Smooth muscle cell (in vitro differentiated cells): ENCODE measurements at regions not wholly inside any gene's neighbourhood (a gene's known extent, or its start where the extent isn't known, plus 50 kb on each side); places are given as distances from the start of the nearest gene placed in this dataset.
"Not testable (repeated sequence)": the region's sequence is repeated elsewhere in the genome, so short reads cannot be mapped to it uniquely, and the experiment has no call there.

Source experiments
- DNase-seq: peaks from one replicate; lab custom pipeline; 2025; ENCODE audit not compliant: unreplicated experiment; lab: John Stamatoyannopoulos, UW
- H2AFZ ChIP-seq: fragments of 200-600 bp; sonication (generic); 2 replicates; pipeline ENCODE4 v1.6.0; 2016; ENCODE audit warnings: antibody characterized with exemption, low read depth, mild to moderate bottlenecking
- H3F3A ChIP-seq: fragments of 200-600 bp; sonication (generic); 2 replicates; pipeline ENCODE4 v1.6.0; 2017; ENCODE audit warnings: antibody characterized with exemption, low read depth
- H3K27ac ChIP-seq: fragments of 200-600 bp; sonication (generic); 2 replicates; pipeline ENCODE4 v1.5.1; 2016; ENCODE audit warnings: low read depth, mild to moderate bottlenecking
- H3K27me3 ChIP-seq: fragments of 200-600 bp; sonication (generic); 2 replicates; pipeline ENCODE4 v1.6.1; 2016; ENCODE audit warnings: low read depth, mild to moderate bottlenecking
- H3K36me3 ChIP-seq: fragments of 200-600 bp; sonication (generic); 2 replicates; pipeline ENCODE4 v1.5.1; 2016; ENCODE audit warnings: low read depth
- H3K4me1 ChIP-seq: fragments of 200-600 bp; sonication (generic); 2 replicates; pipeline ENCODE4 v1.5.1; 2016; ENCODE audit warnings: low read depth
- H3K4me2 ChIP-seq: fragments of 200-600 bp; sonication (generic); 2 replicates; pipeline ENCODE4 v1.6.0; 2016; ENCODE audit warnings: mild to moderate bottlenecking
- H3K4me3 ChIP-seq: fragments of 200-600 bp; sonication (generic); 2 replicates; pipeline ENCODE4 v1.5.1; 2016; ENCODE audit warnings: mild to moderate bottlenecking
- H3K79me2 ChIP-seq: fragments of 200-600 bp; sonication (generic); 2 replicates; pipeline ENCODE4 v1.6.0; 2016; ENCODE audit warnings: low read depth, mild to moderate bottlenecking
- H3K9ac ChIP-seq: fragments of 200-600 bp; sonication (generic); 2 replicates; pipeline ENCODE4 v1.6.0; 2016; ENCODE audit warnings: low read depth
- H3K9me3 ChIP-seq: fragments of 200-600 bp; sonication (generic); replicated peaks from 2 replicates; pipeline ENCODE4 v1.5.1; 2016; ENCODE audit warnings: low read depth
- H4K20me1 ChIP-seq: fragments of 200-600 bp; sonication (generic); 2 replicates; pipeline ENCODE4 v1.6.0; 2016; ENCODE audit warnings: low read depth
- CTCF ChIP-seq: fragments of 200-600 bp; sonication (generic); IDR thresholded peaks from 2 replicates; pipeline ENCODE4 v1.5.1; 2017; ENCODE audit warnings: borderline replicate concordance, mild to moderate bottlenecking, antibody characterized with exemption; ENCODE audit not compliant: insufficient read depth, poor library complexity, severe bottlenecking
- WGBS: methylation state at CpG from one replicate; pipeline ENCODE4 v1.1.7; 2016; ENCODE audit warnings: low lambda C conversion rate; 5-methylcytosine and 5-hydroxymethylcytosine counted together

- H3K36me3 ChIP-seq: no peaks in the 10 kb centered on the region
- no peak for TF ChIP-seq CTCF
Observed at GRCh38 chr5:90329911-90330310, 79.6 kb downstream of the CETN3 start.

DNA sequence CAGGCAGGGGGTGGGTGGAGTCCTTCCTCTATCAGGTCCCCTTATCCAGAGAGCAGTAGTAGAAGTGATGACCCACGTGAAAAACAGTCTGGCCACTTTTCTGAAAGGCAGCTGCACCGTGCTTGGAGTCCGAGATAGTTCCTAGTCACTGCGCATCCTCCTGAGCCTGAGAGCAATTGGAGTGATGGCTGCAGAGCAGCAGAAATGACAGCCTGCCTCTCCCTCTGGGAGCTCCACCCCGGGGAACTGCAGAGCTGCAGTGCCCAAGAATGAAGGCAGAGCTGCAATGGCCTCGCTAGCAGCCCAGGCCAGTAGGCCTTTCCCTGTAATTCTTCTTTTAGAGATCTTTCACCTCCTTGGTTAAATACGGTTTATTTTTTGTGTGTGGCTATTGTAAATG is 82.6 kb downstream of the CETN3 start:
- no peaks in the 10 kb centered on the region for H4K20me1 ChIP-seq
- no peak for TF ChIP-seq CTCF
- WGBS: 87% methylated on average over 7 of the region's 7 CpGs

More at GRCh38 chr5:90329911-90330310, 79.6 kb downstream of the CETN3 start:
- Histone ChIP-seq H3K4me3 (no peak overlapping the region), H3K9me3 (no peaks in the 10 kb centered on the region), H3K79me2 (no peaks in the 10 kb centered on the region), H2AFZ (no peak overlapping the region), H3F3A (no peaks in the 10 kb centered on the region), H3K27ac (no peak overlapping the region), H3K4me1 (no peaks in the 10 kb centered on the region), H4K20me1 (no peaks in the 10 kb centered on the region), H3K27me3 (no peaks in the 10 kb centered on the region), H3K4me2 (no peak overlapping the region), H3K9ac (no peak overlapping the region)
- no peak for DNase-seq
- WGBS: 95% methylated on average over 1 of the region's 1 CpG

GRCh38 chr5:90325093-90325492 is 84.5 kb downstream of the CETN3 start:
- Histone ChIP-seq H4K20me1 (no peaks in the 10 kb centered on the region), H3K4me1 (no peaks in the 10 kb centered on the region), H2AFZ (no peak overlapping the region), H3K9me3 (no peaks in the 10 kb centered on the region), H3K79me2 (no peaks in the 10 kb centered on the region), H3F3A (no peaks in the 10 kb centered on the region), H3K9ac (no peak overlapping the region), H3K4me2 (no peak overlapping the region), H3K27ac (no peak overlapping the region), H3K36me3 (no peaks in the 10 kb centered on the region), H3K4me3 (no peak overlapping the region), H3K27me3 (no peaks in the 10 kb centered on the region)
- 97% methylated on average over 1 of the region's 1 CpG for WGBS
- TF ChIP-seq CTCF: no peak
- DNase-seq: no peak

More for the DNA sequence above, 82.6 kb downstream of the CETN3 start:
- no peak for DNase-seq
- H2AFZ ChIP-seq: no peak overlapping the region
- no peaks in the 10 kb centered on the region for H3K9me3 ChIP-seq
- H3K4me3 ChIP-seq: no peak overlapping the region
- H3F3A ChIP-seq: no peaks in the 10 kb centered on the region
- H3K4me2 ChIP-seq: no peak overlapping the region
- no peak overlapping the region for H3K27ac ChIP-seq
- no peaks in the 10 kb centered on the region for H3K36me3 ChIP-seq
- H3K9ac ChIP-seq: no peak overlapping the region
- no peaks in the 10 kb centered on the region for H3K27me3 ChIP-seq
- no peaks in the 10 kb centered on the region for H3K4me1 ChIP-seq
- H3K79me2 ChIP-seq: no peaks in the 10 kb centered on the region

GRCh38 chr5:90320348-90320747 is 89.2 kb downstream of the CETN3 start:
- DNase-seq, H2AFZ ChIP-seq, H4K20me1 ChIP-seq, H3K27ac ChIP-seq, H3K9ac ChIP-seq, H3K27me3 ChIP-seq, H3K36me3 ChIP-seq, H3K4me2 ChIP-seq, H3K4me1 ChIP-seq, H3K9me3 ChIP-seq, H3K79me2 ChIP-seq, H3K4me3 ChIP-seq, H3F3A ChIP-seq: not testable (repeated sequence)
